Activated T-helper 17 cell treated with anti-CD3 and anti-CD28 coated beads, Interleukin-2, amount 50 U/mL, for 72 hours (primary cell): ENCODE measurements at regions not wholly inside any gene's neighbourhood (a gene's known extent, or its start where the extent isn't known, plus 50 kb on each side); places are given as distances from the start of the nearest gene placed in this dataset.

Experiments
- ATAC-seq: fragments of 150-1000 bp; cut with Tn5 transposase; replicated peaks from 2 replicates; pipeline ENCODE4 v1.10.0; 2021; ENCODE audit warnings: mild to moderate bottlenecking, moderate library complexity
- H3K27ac Mint-ChIP-seq: one replicate; pipeline ENCODE4 v1.8.0; 2022; ENCODE audit warnings: mixed read lengths
- H3K27me3 Mint-ChIP-seq: one replicate; pipeline ENCODE4 v1.8.0; 2022; ENCODE audit warnings: mixed read lengths
- H3K36me3 Mint-ChIP-seq: one replicate; pipeline ENCODE4 v1.8.0; 2022; ENCODE audit warnings: low read depth, mild to moderate bottlenecking, mixed read lengths
- H3K4me1 Mint-ChIP-seq: one replicate; pipeline ENCODE4 v1.8.0; 2022; ENCODE audit warnings: mixed read lengths
- H3K4me3 Mint-ChIP-seq: one replicate; pipeline ENCODE4 v1.8.0; 2022; ENCODE audit warnings: mild to moderate bottlenecking, mixed read lengths
- H3K9me3 Mint-ChIP-seq: one replicate; pipeline ENCODE4 v1.8.0; 2022; ENCODE audit warnings: mixed read lengths

DNA sequence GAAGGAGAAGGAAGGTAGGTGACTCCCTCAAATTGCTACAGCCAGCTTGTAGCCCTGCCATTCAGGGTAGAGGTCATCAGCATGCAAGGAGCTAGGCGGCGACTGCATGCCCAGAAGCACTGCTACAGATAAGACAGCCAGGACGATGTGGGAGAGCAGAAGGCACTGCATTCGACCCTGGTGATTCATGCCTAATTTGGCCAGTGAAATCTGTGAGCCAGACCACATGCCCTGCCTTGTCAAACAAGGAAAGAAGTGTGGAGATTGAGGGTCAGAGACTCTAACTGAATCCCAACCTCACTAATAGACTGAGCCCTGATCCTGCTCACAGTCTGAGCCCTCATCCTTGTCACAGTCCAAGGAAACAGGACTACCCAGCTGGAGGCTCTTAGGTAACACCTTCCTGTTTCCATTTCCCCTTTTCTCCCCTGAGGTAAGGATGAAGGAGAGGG, 86.6 kb downstream of the LINGO1 start:
- ATAC-seq = no peak
- Mint-ChIP-seq H3K27ac (no peak overlapping the region), H3K4me1 (no peaks in the 10 kb centered on the region), H3K36me3 (no peaks in the 10 kb centered on the region), H3K9me3 (no peaks in the 10 kb centered on the region), H3K27me3 (peaks cover 4% of the 10 kb centered on the region), H3K4me3 (no peak overlapping the region)

DNA sequence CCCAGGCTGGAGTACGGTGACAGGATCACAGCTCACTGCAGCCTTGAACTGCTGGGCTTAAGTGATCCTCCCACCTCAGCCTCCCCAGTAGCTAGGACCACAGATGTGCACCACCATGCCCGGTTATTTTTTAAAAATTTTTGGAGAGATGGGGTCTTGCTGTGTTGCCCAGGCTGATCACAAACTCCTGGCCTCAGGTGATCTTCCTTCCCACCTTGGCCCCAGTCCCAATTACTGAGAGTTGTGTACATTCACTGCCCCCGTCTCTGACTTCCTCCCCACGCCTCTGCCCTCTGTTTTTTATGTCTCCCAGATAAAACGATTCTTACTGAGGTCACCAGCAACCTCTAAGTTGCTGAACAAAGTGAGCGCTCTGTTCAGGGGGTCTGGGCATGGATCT, 87.7 kb downstream of the LINGO1 start:
- Mint-ChIP-seq H3K9me3 (no peaks in the 10 kb centered on the region), H3K4me3 (no peak overlapping the region), H3K36me3 (no peaks in the 10 kb centered on the region), H3K4me1 (no peaks in the 10 kb centered on the region), H3K27me3 (peaks cover 4% of the 10 kb centered on the region), H3K27ac (no peak overlapping the region)
- ATAC-seq = no peak

DNA sequence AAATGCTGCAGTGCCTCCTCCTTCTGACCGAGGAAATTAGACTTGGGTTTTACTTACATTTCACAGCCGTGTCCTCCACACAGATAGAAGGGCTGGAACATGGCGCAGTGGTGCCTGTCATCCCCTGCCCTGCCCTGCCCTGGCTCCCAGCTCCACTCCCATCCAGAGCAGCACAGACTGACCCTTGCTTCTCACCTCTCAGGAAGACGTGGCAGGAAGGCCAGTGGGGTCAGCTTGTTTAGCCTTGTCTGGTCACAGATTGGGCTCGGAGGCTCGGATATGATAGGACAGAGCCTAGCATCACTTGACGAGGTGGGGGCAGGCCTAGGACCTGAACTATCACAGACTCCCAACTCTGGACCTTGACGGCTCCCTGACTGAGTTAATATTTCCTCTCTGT, 88.5 kb downstream of the LINGO1 start:
- no peaks in the 10 kb centered on the region for H3K9me3 Mint-ChIP-seq
- H3K36me3 Mint-ChIP-seq = no peaks in the 10 kb centered on the region
- ATAC-seq = no peak
- H3K4me3 Mint-ChIP-seq = peak overlapping the region; percentile 65
- H3K27ac Mint-ChIP-seq = no peak overlapping the region
- H3K27me3 Mint-ChIP-seq = peaks cover 4% of the 10 kb centered on the region
- H3K4me1 Mint-ChIP-seq = no peaks in the 10 kb centered on the region

DNA sequence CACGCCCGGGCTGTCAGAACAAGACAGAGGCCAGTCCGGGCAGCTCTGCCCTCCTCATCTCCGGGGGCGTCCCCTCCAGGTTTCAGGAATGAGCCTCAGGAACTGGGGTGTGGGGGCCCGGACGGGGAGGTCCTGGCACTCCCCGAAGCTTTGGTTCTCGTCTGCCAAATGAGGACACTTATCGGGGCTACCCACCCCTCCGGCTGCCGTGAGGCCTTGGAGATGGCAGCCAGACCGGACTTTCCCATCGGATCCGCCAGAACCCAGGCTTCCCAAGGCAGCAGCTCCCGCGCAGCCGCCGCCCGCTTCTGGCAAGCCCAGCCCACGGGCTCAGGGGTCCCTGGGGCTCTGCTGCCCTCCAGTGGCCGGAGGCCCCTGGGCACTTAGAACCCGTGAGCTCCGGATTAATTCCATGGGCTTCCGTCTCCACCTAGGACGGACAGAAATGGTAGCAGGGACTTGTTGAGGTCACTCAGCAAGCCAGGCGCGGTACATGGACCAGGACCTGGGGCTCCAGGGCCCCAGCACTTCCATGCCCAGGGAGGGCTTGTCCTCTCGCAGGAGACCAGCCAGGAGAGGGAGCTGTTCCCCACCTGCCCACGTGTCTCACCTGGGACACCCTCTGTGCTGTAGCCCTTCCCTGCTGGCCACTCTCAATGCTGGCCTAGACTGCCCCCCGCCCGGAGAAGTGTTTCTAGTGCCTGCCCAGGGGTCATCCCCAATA, 89.4 kb downstream of the LINGO1 start:
- Mint-ChIP-seq H3K27ac (peak overlapping the region; percentile 58), H3K36me3 (no peaks in the 10 kb centered on the region), H3K4me3 (peak overlapping the region; percentile 65), H3K27me3 (peaks cover 4% of the 10 kb centered on the region), H3K9me3 (no peaks in the 10 kb centered on the region), H3K4me1 (no peaks in the 10 kb centered on the region)
- ATAC-seq = peak; percentile 92

DNA sequence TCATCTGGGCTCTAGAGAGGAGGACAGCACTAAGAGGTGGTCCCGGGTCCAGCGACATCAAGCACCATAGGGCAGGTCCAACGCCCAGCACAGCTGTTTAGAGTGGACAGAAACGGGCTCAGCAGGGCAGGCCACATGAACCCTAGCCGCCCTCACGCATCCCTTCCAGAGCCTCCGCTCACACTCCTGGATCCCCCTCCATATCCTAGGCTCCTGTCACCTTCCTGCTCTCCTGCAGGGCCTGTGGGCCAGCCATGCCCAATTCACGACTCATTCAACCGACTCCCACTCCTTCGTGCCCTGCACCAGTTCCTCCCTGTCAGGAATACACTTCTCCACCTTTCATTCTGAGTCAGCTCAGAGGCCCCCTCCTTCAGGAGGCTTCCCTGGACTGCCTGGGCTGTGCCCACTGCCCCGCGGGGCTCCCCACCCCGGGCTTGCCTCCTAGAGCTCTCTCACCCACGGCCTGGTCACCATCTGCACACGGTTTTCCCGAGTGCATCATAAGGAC, 90.2 kb downstream of the LINGO1 start:
- Mint-ChIP-seq H3K9me3 (no peaks in the 10 kb centered on the region), H3K36me3 (no peaks in the 10 kb centered on the region), H3K4me1 (no peaks in the 10 kb centered on the region), H3K4me3 (peak overlapping the region; percentile 65), H3K27ac (peak overlapping the region; percentile 58), H3K27me3 (peaks cover 6% of the 10 kb centered on the region)
- no peak for ATAC-seq

DNA sequence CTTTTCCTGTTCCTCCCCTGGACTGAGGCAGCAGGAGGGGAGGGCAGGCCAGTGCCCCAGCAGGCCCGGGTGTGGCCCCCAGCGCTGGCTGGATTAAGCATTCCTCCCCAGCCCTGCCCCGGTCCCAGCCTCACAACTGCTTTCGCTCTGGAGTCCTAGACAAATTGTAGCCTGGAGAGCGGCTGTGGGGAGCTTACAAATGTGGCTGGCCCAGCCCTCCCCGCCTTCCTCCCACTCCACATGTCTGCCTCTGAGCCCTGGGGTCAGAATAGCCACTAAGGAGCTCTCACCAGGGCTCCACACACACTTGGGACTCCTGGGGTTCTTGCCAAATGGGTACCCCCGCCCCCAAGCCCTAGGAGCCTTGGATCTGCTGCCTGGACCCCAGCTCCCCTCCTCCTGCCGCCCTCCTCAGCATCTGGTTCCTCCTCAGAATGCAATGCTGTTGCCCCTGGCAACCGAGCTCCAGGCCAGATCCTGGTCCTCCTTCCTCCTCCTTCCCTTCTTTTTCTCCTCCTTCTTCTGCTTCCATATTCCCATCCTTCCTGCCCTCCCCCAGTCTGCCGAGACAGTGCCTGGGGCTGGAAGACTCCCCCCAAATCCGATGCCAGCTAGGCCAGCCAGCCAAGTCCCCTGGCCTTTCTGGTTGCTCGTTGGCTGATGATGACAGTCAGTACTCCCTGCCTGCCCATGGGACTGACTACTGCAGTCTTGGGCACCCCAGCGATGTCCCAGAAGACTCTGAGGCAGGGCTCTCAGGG, 91.1 kb downstream of the LINGO1 start:
- Mint-ChIP-seq H3K9me3 (no peaks in the 10 kb centered on the region), H3K27ac (no peak overlapping the region), H3K4me3 (no peak overlapping the region), H3K36me3 (no peaks in the 10 kb centered on the region), H3K4me1 (no peaks in the 10 kb centered on the region), H3K27me3 (peaks cover 11% of the 10 kb centered on the region)
- ATAC-seq = no peak

DNA sequence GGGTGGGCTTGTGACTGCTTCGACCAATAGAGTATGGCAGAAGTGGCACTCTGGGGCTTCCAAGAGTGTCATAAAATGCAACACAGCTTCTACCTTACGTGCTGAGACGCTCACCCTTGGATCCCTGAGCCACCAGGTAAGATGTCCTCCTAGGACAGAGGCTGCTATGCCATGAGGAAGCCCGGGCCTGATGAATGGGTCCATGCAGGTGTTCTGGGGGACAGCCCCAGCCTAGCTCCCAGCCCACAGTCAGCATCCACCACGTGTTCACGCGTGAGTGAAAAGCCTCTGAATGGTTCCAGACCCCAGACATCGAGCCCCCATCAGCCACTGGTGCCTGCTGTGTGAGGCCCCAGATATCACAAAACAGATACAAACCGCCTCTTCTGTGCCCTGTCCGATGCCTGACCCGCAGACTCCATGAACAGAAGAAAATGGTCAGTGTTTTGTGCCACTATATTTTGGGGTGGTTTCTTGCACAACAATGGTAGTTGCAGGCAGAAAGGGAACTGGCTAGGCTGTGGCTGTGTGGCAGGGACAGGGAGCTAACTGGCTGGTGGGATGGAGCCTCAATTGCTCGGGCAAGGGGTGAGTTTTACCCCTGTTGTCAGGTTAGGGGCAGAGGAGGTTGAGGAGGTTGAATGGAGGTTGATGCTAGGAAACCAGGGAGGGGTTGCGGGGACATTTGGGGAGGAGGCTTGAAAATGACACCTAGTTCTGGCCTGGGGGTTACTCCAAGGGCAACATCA, 92.2 kb downstream of the LINGO1 start:
- Mint-ChIP-seq H3K36me3 (no peaks in the 10 kb centered on the region), H3K4me3 (no peak overlapping the region), H3K4me1 (no peaks in the 10 kb centered on the region), H3K9me3 (no peaks in the 10 kb centered on the region), H3K27ac (no peak overlapping the region), H3K27me3 (peaks cover 13% of the 10 kb centered on the region)
- ATAC-seq = no peak

DNA sequence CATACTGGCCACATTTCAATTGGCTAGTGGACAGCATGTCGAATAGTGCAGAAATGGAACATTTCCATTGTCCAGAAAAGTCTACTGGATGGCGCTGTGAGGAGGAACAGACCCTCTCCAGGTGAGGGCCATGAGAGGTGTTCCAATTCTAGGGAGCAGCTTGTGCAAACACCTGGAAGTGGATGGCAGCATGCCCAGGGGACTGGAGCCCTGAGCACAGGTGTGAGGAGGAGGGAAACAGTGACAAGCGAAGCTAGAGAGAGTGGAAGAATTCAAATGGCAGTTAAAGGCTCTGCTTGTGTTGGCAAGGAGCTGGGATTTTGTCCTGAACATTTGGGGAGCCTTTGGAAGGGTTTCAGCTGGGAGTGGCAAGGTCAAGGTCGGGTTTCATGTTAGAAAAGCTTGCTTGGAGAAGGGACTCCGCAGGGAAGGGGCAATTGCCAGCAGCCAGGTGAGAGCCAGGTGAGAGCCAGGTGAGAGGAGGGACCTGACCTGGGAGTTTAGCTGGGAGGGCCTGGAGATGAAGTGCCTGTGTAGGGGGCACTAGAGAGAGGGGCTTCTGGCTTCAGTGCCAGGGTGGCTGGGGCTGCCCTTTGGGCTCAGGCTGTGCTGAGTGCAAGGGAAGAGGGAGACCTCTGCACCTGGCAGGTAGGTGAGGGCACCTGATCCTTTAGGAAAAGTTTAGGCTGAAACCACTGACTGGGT, 93.8 kb downstream of the LINGO1 start:
- Mint-ChIP-seq H3K4me3 (no peak overlapping the region), H3K4me1 (no peaks in the 10 kb centered on the region), H3K27ac (no peak overlapping the region), H3K36me3 (no peaks in the 10 kb centered on the region), H3K9me3 (no peaks in the 10 kb centered on the region), H3K27me3 (peaks cover 11% of the 10 kb centered on the region)
- no peak for ATAC-seq

DNA sequence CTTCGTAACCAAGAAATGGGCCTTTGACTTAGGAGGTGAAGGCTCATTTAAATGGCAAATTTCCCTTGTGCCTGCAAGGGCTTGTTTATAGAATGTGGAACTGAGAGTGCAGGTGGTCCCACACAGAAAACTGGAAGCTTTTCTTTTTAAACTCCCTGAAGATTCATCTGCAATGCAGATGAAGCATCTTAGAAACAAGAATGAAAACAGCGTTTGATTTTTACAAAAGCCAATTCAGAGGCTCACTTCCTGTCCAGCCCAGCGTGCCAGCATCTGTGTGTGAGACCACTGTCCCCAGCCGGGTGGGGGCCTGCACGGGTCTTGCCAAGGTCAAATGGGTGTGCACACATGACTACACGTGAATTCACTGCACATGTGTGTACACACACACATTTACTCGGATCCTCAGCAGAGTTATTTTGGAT, 94.7 kb downstream of the LINGO1 start:
- ATAC-seq = no peak
- peaks cover 14% of the 10 kb centered on the region for H3K27me3 Mint-ChIP-seq
- H3K4me3 Mint-ChIP-seq = no peak overlapping the region
- no peak overlapping the region for H3K27ac Mint-ChIP-seq
- H3K36me3 Mint-ChIP-seq = no peaks in the 10 kb centered on the region
- no peaks in the 10 kb centered on the region for H3K9me3 Mint-ChIP-seq
- H3K4me1 Mint-ChIP-seq = no peaks in the 10 kb centered on the region

DNA sequence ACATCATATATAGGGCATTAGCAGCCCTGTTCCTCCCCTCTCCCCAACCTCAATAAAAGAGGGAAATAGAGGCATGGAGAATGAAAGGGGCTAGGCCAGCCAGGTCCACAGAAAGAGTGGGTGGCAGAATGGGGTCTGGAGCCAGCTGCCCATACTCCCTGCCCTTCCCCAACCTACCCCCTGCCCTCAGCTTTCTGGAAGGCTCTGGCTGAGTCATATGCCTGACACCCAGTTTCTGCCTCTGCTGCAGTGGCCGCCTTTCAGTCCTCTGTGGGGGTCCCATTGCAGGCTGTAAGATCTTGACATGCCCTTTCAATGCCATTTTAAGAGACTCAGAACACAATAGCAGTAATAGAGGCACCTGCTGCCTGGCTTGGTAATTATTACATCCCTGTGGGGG, 95.7 kb downstream of the LINGO1 start:
- Mint-ChIP-seq H3K4me1 (no peaks in the 10 kb centered on the region), H3K9me3 (no peaks in the 10 kb centered on the region), H3K27me3 (peaks cover 15% of the 10 kb centered on the region), H3K27ac (no peak overlapping the region), H3K36me3 (no peaks in the 10 kb centered on the region), H3K4me3 (no peak overlapping the region)
- no peak for ATAC-seq

DNA sequence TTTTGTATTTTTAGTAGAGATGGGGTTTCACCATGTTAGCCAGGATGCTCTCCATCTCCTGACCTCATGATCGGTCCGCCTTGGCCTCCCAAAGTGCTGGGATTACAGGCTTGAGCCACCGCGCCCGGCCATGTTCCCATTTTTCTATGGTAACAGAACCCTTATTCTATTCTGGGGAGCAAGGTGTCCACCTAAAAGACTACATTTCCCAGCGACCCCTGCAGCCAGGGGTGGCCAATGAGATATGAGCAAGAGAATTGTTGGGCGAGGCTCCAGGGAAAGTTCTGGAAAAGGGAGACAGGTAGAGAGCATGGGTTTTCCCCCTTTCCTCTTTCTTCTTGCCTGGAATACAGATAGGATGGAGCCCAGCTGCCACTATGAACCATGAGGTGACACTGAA, 96.9 kb downstream of the LINGO1 start:
- ATAC-seq = no peak
- Mint-ChIP-seq H3K36me3 (no peaks in the 10 kb centered on the region), H3K27ac (no peak overlapping the region), H3K27me3 (peaks cover 15% of the 10 kb centered on the region), H3K4me3 (no peak overlapping the region), H3K4me1 (no peaks in the 10 kb centered on the region), H3K9me3 (no peaks in the 10 kb centered on the region)
